ENCODE measurements at regions not wholly inside any gene's neighbourhood (a gene's known extent, or its start where the extent isn't known, plus 50 kb on each side); places are given as distances from the start of the nearest gene placed in this dataset.

DNA sequence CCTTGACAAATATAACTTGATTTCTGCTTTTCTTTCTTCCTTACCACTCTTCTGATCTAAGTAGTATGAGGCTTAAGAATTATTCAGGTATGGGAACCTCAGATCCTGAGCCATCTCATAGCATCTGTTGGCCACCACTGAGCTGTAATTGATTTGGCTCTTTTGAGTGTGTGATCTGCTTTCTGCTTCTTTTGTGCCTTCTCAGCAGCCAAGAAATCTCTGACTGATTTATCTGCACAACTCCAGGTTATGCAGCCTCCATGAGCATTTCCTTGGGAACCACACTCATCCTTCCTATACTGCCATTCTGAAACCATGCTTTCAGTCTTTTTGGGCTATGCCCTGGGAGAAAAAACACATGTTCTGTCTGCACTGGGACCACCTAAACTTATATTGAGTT is 178.0 kb upstream of the FAM3C start:
- TF ChIP-seq, protein P1, sequence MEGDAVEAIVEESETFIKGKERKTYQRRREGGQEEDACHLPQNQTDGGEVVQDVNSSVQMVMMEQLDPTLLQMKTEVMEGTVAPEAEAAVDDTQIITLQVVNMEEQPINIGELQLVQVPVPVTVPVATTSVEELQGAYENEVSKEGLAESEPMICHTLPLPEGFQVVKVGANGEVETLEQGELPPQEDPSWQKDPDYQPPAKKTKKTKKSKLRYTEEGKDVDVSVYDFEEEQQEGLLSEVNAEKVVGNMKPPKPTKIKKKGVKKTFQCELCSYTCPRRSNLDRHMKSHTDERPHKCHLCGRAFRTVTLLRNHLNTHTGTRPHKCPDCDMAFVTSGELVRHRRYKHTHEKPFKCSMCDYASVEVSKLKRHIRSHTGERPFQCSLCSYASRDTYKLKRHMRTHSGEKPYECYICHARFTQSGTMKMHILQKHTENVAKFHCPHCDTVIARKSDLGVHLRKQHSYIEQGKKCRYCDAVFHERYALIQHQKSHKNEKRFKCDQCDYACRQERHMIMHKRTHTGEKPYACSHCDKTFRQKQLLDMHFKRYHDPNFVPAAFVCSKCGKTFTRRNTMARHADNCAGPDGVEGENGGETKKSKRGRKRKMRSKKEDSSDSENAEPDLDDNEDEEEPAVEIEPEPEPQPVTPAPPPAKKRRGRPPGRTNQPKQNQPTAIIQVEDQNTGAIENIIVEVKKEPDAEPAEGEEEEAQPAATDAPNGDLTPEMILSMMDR (IDR thresholded peaks at IDR 0.05): no peak
- TF ChIP-seq POLR2A (IDR thresholded peaks at IDR 0.05) (no peak), POLR2AphosphoS5 (IDR thresholded peaks at IDR 0.05) (no peak)

All from breast epithelium (tissue), 3 donors.